ENCODE measurements at regions not wholly inside any gene's neighbourhood (a gene's known extent, or its start where the extent isn't known, plus 50 kb on each side); places are given as distances from the start of the nearest gene placed in this dataset.

DNA sequence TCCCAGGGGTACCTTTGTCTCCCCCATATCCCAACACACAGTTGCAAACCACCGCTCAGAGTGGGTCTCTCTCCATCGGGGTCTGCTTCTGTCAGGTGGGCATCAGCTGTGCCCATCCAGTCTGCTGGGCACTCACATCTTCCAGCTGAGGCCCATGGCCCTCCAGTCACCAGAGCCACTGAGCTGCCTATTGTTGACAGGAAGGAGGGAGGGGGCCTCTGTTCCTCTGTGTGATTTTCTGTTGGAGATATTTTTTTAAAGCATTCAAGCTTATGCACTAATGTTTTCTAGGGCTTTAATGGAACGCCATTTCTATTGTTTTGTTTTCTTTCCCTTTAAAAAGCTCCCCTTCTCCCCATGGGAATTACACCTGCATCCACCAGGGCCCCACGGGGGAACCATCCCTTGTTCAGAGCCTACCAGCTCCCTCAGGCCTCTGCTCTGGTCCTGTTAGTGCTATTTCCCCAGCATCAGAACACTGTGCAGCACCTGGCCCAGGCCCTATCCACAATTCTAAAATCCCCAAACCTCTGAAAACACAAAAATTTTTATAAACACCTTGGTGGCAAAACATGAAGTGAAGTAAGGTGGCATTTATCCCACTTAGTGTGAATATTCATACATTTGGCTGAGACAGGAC, 326.2 kb downstream of the CD83 start:
- no peak for TF ChIP-seq CTCF (IDR thresholded peaks at IDR 0.05)
- no peak for TF ChIP-seq EP300 (IDR thresholded peaks at IDR 0.05; ENCODE audit: low read depth)
- TF ChIP-seq POLR2A (IDR thresholded peaks at IDR 0.05) = no peak
